ENCODE measurements at regions not wholly inside any gene's neighbourhood (a gene's known extent, or its start where the extent isn't known, plus 50 kb on each side); places are given as distances from the start of the nearest gene placed in this dataset.

GRCh38 chr5:143662020-143662419 is 149.9 kb upstream of the HMHB1 start:
- TF ChIP-seq CTCF (IDR thresholded peaks at IDR 0.05) = no peak
- no peak for DNase-seq (ENCODE audit: low spot score)
- Mint-ChIP-seq H3K27me3 (ENCODE audit: low read depth) (no peaks in the 10 kb centered on the region), H3K36me3 (ENCODE audit: low read depth) (no peaks in the 10 kb centered on the region), H3K4me1 (ENCODE audit: low read depth) (peaks cover 11% of the 10 kb centered on the region), H3K27ac (ENCODE audit: unreplicated experiment) (no peak overlapping the region), H3K4me3 (ENCODE audit: unreplicated experiment) (no peak overlapping the region), H3K9me3 (ENCODE audit: low read depth) (no peaks in the 10 kb centered on the region)

- Mint-ChIP-seq H3K4me1 (ENCODE audit: low read depth) (peaks cover 11% of the 10 kb centered on the region), H3K27ac (ENCODE audit: unreplicated experiment) (no peak overlapping the region), H3K9me3 (ENCODE audit: low read depth) (no peaks in the 10 kb centered on the region), H3K4me3 (ENCODE audit: unreplicated experiment) (no peak overlapping the region), H3K36me3 (ENCODE audit: low read depth) (no peaks in the 10 kb centered on the region), H3K27me3 (ENCODE audit: low read depth) (no peaks in the 10 kb centered on the region)
- no peak for DNase-seq (ENCODE audit: low spot score)
- no peak for TF ChIP-seq CTCF (IDR thresholded peaks at IDR 0.05)
Observed at GRCh38 chr5:143660625-143661024, 151.3 kb upstream of the HMHB1 start.

GRCh38 chr5:143659599-143660238 is 152.2 kb upstream of the HMHB1 start:
- Mint-ChIP-seq H3K36me3 (ENCODE audit: low read depth) (no peaks in the 10 kb centered on the region), H3K27ac (ENCODE audit: unreplicated experiment) (no peak overlapping the region), H3K4me1 (ENCODE audit: low read depth) (peaks cover 11% of the 10 kb centered on the region), H3K9me3 (ENCODE audit: low read depth) (no peaks in the 10 kb centered on the region), H3K27me3 (ENCODE audit: low read depth) (no peaks in the 10 kb centered on the region), H3K4me3 (ENCODE audit: unreplicated experiment) (no peak overlapping the region)
- TF ChIP-seq CTCF (IDR thresholded peaks at IDR 0.05) = no peak
- DNase-seq (ENCODE audit: low spot score) = no peak

- no peak overlapping the region for H3K4me3 Mint-ChIP-seq (ENCODE audit: unreplicated experiment)
- H3K27ac Mint-ChIP-seq (ENCODE audit: unreplicated experiment) = no peak overlapping the region
- H3K4me1 Mint-ChIP-seq (ENCODE audit: low read depth) = peaks cover 11% of the 10 kb centered on the region
- DNase-seq (ENCODE audit: low spot score) = no peak
- H3K27me3 Mint-ChIP-seq (ENCODE audit: low read depth) = no peaks in the 10 kb centered on the region
- H3K9me3 Mint-ChIP-seq (ENCODE audit: low read depth) = no peaks in the 10 kb centered on the region
- no peaks in the 10 kb centered on the region for H3K36me3 Mint-ChIP-seq (ENCODE audit: low read depth)
- no peak for TF ChIP-seq CTCF (IDR thresholded peaks at IDR 0.05)
Observed at GRCh38 chr5:143658956-143659355, 153.0 kb upstream of the HMHB1 start.

- no peak overlapping the region for H3K27ac Mint-ChIP-seq (ENCODE audit: unreplicated experiment)
- H3K27me3 Mint-ChIP-seq (ENCODE audit: low read depth) = no peaks in the 10 kb centered on the region
- no peaks in the 10 kb centered on the region for H3K36me3 Mint-ChIP-seq (ENCODE audit: low read depth)
- no peak overlapping the region for H3K4me3 Mint-ChIP-seq (ENCODE audit: unreplicated experiment)
- peaks cover 5% of the 10 kb centered on the region for H3K9me3 Mint-ChIP-seq (ENCODE audit: low read depth)
- peaks cover 11% of the 10 kb centered on the region for H3K4me1 Mint-ChIP-seq (ENCODE audit: low read depth)
- DNase-seq (ENCODE audit: low spot score) = no peak
- no peak for TF ChIP-seq CTCF (IDR thresholded peaks at IDR 0.05)
Observed at GRCh38 chr5:143657647-143658285, 154.2 kb upstream of the HMHB1 start.

All from chondrocyte (in vitro differentiated cells).